Body of pancreas (tissue), 4 donors: ENCODE measurements at regions not wholly inside any gene's neighbourhood (a gene's known extent, or its start where the extent isn't known, plus 50 kb on each side); places are given as distances from the start of the nearest gene placed in this dataset.
"Not testable (repeated sequence)": the region's sequence is repeated elsewhere in the genome, so short reads cannot be mapped to it uniquely, and the experiment has no call there.

Experiments
- ATAC-seq: fragments of 150-250 bp; one replicate; pipeline ENCODE4 v1.9.1; 2016
- DNase-seq, 4 donors: peaks; one replicate each; pipeline ENCODE4 v3.0.0-alpha.2; 2019
- H3K27ac ChIP-seq, 4 donors: fragments of 200-600 bp; sonication (generic); 1 replicate in 3 of 4; 2 replicates in 1 of 4; pipeline versions ENCODE4 v1.5.1 to v1.6.1; 2016 to 2019; ENCODE audit warnings: mild to moderate bottlenecking in 1 of 4, mixed read lengths in 1 of 4, moderate library complexity in 1 of 4
- H3K27me3 ChIP-seq, 2 donors: fragments of 200-600 bp; sonication (generic); one replicate each; pipeline ENCODE4 v1.6.0; 2016; ENCODE audit warnings: mild to moderate bottlenecking in 1 of 2
- H3K36me3 ChIP-seq, 2 donors: fragments of 200-600 bp; sonication (generic); replicated peaks in 1 of 2; 2 replicates each; pipeline ENCODE4 v1.5.1; 2016; ENCODE audit warnings: low read depth in 2 of 2; ENCODE audit not compliant: insufficient read depth in 1 of 2
- H3K4me1 ChIP-seq: fragments of 200-600 bp; sonication (generic); one replicate; pipeline ENCODE4 v1.6.0; 2016
- H3K4me3 ChIP-seq, 2 donors: fragments of 200-600 bp; sonication (generic); 1 replicate in 1 of 2; 2 replicates in 1 of 2; pipeline ENCODE4 v1.5.1; 2016 to 2019
- H3K9me3 ChIP-seq, 3 donors: fragments of 200-600 bp; sonication (generic); 1 replicate in 2 of 3; 2 replicates in 1 of 3; pipeline ENCODE4 v1.5.1; 2016
- CTCF ChIP-seq, 7 experiments: fragments of 450-650 bp in 4 of 7; fragments of 200-600 bp in 3 of 7; sonication (generic) in 3 of 7; IDR thresholded peaks; one replicate each; pipeline ENCODE4 v1.5.1; 2016 to 2019; ENCODE audit warnings: antibody characterized with exemption in 7 of 7
- POLR2A ChIP-seq, 3 donors: fragments of 450-650 bp; IDR thresholded peaks; one replicate each; pipeline ENCODE4 v1.6.1; 2016; ENCODE audit warnings: antibody characterized with exemption in 3 of 3, mild to moderate bottlenecking in 2 of 3
- WGBS, 2 donors: methylation state at CpG; one replicate each; pipeline ENCODE4 v1.1.5; 2017; 5-methylcytosine and 5-hydroxymethylcytosine counted together
- intact Hi-C: fragments of 100-400 bp; cut with DNase I; formaldehyde crosslinking; loops from one replicate; pipeline ENCODE4 v1.15.1; 2023

GRCh38 chr3:177388209-177388608, 190.9 kb upstream of the TBL1XR1 start:
- intact Hi-C loops, result no loop called here
- no peaks in the 10 kb centered on the region for H3K27me3 ChIP-seq
- WGBS, 2 donors, result 95 to 100% methylated on average over 1 of the region's 1 CpG
- H3K36me3 ChIP-seq, result no peaks in the 10 kb centered on the region
- H3K4me3 ChIP-seq, result no peak overlapping the region
- no peak for TF ChIP-seq CTCF (IDR thresholded peaks at IDR 0.05)
- no peak for TF ChIP-seq POLR2A (IDR thresholded peaks at IDR 0.05)
- ATAC-seq (no peak), DNase-seq (no peak)
- no peaks in the 10 kb centered on the region for H3K4me1 ChIP-seq
- no peak overlapping the region for H3K27ac ChIP-seq
- no peaks in the 10 kb centered on the region for H3K9me3 ChIP-seq

DNA sequence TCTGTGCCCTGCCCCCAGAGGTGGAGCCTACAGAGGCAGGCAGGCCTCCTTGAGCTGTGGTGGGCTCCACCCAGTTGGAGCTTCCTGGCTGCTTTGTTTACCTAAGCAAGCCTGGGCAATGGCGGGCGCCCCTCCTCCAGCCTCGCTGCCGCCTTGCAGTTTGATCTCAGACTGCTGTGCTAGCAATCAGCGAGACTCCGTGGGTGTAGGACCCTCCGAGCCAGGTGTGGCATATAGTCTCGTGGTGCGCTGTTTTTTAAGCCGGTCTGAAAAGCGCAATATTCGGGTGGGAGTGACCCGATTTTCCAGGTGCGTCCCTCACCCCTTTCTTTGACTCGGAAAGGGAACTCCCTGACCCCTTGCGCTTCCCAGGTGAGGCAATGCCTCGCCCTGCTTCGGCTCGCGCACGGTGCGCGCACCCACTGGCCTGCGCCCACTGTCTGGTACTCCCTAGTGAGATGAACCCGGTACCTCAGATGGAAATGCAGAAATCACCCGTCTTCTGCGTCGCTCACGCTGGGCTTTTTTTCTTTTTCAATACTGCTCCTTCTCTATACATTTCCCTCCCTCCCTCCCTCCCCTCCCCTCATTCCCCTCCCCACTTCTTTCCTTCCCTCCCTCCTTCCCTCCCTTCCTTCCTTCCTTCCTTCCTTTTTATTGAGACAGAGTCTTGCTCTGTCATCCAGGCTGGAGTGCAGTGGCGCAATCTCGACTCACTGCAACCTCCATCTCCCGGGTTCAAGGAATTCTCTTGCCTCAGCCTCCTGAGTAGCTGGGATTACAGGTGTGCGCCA, 197.1 kb upstream of the TBL1XR1 start:
- ATAC-seq, H3K27me3 ChIP-seq, DNase-seq, H3K4me3 ChIP-seq, H3K4me1 ChIP-seq, H3K36me3 ChIP-seq, intact Hi-C loops, H3K27ac ChIP-seq, H3K9me3 ChIP-seq: not testable (repeated sequence)
- WGBS, 2 donors, result 67 to 68% methylated on average over 15 to 24 of the region's 33 CpGs

DNA sequence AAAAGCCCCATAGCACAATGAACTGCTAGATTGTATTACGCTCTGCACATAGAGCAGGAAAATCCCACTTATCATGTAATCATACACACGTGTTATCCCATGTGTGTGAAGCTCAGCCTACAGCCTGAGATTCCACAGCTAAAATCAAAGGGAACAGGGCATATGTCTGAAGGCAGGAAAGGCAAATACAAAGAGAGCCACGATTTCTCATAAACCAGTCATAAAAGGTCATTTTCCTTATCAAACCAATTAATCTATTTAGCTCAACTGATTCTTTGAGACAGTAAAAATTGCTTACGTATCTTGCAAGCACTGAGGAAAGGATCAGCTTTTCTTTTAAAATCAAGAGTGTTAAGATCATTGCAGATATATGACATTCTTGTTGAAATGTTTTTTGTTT, 199.5 kb upstream of the TBL1XR1 start:
- H3K27me3 ChIP-seq, result no peaks in the 10 kb centered on the region
- no peak overlapping the region for H3K4me3 ChIP-seq
- no peak overlapping the region for H3K27ac ChIP-seq
- WGBS, 2 donors, result 50 to 51% methylated on average over 4 of the region's 4 CpGs
- intact Hi-C loops, result no loop called here
- DNase-seq (no peak), ATAC-seq (no peak)
- TF ChIP-seq CTCF (IDR thresholded peaks at IDR 0.05), result no peak
- no peaks in the 10 kb centered on the region for H3K4me1 ChIP-seq
- H3K9me3 ChIP-seq, result no peaks in the 10 kb centered on the region
- no peaks in the 10 kb centered on the region for H3K36me3 ChIP-seq

DNA sequence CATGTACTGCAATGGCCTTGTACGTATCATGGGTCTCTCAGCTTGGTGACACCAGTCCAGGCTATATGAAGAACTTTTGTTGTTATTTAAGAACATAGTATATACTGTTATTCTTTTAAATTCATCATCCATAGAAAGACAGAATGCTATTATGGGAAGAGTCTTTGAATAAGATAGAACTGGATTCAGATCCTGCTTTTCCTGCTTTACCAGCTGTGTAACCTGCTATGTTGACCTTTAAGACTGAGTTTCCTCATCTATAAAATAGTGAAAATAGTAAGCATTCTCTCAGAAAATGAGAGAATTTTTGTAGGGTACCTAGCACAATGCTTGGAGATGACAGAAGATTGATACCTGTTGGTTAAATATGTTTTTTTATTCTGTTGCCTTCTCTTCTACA, 204.1 kb upstream of the TBL1XR1 start:
- TF ChIP-seq POLR2A (IDR thresholded peaks at IDR 0.05), result no peak
- no peak for TF ChIP-seq CTCF (IDR thresholded peaks at IDR 0.05)
- Histone ChIP-seq H3K4me3 (no peak overlapping the region), H3K36me3 (no peaks in the 10 kb centered on the region), H3K27me3 (no peaks in the 10 kb centered on the region), H3K4me1 (no peaks in the 10 kb centered on the region), H3K9me3 (no peaks in the 10 kb centered on the region), H3K27ac (no peak overlapping the region)
- intact Hi-C loops, result no loop called here
- DNase-seq (no peak), ATAC-seq (no peak)
- WGBS, 2 donors, result 96 to 100% methylated on average over 1 of the region's 1 CpG

DNA sequence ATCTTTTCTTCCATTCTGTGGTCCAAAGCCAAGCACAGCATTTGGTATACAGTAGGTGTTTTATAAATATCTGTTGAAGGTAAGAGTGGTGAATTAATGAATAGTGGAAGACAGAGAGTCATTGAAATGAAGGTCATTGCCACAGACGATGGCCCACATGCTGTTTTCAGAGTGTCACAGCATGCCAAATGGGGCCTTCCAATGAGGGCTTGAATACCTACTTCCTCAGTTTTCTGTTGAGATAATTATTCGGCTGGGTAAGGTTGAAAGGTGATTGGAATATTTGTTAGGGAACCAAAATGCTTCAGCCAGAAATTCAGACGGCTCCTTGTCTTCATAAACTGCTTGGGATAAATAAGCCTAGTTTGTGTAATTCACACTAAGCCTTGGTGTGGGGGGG, 205.3 kb upstream of the TBL1XR1 start:
- TF ChIP-seq POLR2A (IDR thresholded peaks at IDR 0.05) (no peak), CTCF (IDR thresholded peaks at IDR 0.05) (no peak)
- no peaks in the 10 kb centered on the region for H3K4me1 ChIP-seq
- no peak overlapping the region for H3K27ac ChIP-seq
- intact Hi-C loops, result no loop called here
- no peaks in the 10 kb centered on the region for H3K27me3 ChIP-seq
- H3K4me3 ChIP-seq, result no peak overlapping the region
- 74 to 87% methylated on average over 3 of the region's 3 CpGs for WGBS, 2 donors
- DNase-seq (no peak), ATAC-seq (no peak)
- no peaks in the 10 kb centered on the region for H3K9me3 ChIP-seq
- H3K36me3 ChIP-seq, result no peaks in the 10 kb centered on the region
